SK-N-SH treated with all-trans-retinoic acid at 6 μM for 48 hours (cell line): ENCODE measurements at regions not wholly inside any gene's neighbourhood (a gene's known extent, or its start where the extent isn't known, plus 50 kb on each side); places are given as distances from the start of the nearest gene placed in this dataset.

Experiments used
- ATAC-seq: fragments of 200-7000 bp; cut with Tn5 transposase; 3 replicates; pipeline ENCODE4 v1.9.1; 2020; ENCODE audit warnings: mild to moderate bottlenecking, moderate library complexity
- ARNTL ChIP-seq: fragments of 450-650 bp; formaldehyde crosslinking; IDR thresholded peaks from 2 replicates; pipeline ENCODE4 v1.5.0; 2020; ENCODE audit warnings: low read depth, mild to moderate bottlenecking, moderate library complexity, borderline replicate concordance
- BACH2 ChIP-seq: fragments of 250-450 bp; sonication (Bioruptor Pico); IDR thresholded peaks from 2 replicates; pipeline ENCODE4 v1.9.0; 2021; ENCODE audit warnings: mild to moderate bottlenecking, borderline replicate concordance
- CSDC2 ChIP-seq: fragments of 250-450 bp; sonication (Bioruptor Pico); IDR thresholded peaks from 2 replicates; pipeline ENCODE4 v1.5.0; 2020; ENCODE audit warnings: mild to moderate bottlenecking, moderate library complexity
- ESRRG ChIP-seq: fragments of 250-450 bp; sonication (Bioruptor Pico); IDR thresholded peaks from 2 replicates; pipeline ENCODE4 v1.6.1; 2021; ENCODE audit warnings: mild to moderate bottlenecking
- GLIS3 ChIP-seq: fragments of 250-450 bp; sonication (Bioruptor Pico); IDR thresholded peaks from 2 replicates; pipeline ENCODE4 v1.5.0; 2020; ENCODE audit warnings: mild to moderate bottlenecking, moderate library complexity
- ISL1 ChIP-seq: fragments of 250-450 bp; sonication (Bioruptor Pico); IDR thresholded peaks from 2 replicates; pipeline ENCODE4 v2.1.2; 2022; ENCODE audit warnings: mild to moderate bottlenecking, moderate library complexity
- PPARA ChIP-seq: fragments of 250-450 bp; sonication (Bioruptor Pico); IDR thresholded peaks from 2 replicates; pipeline ENCODE4 v1.5.0; 2020; ENCODE audit warnings: mild to moderate bottlenecking, borderline replicate concordance
- RARB ChIP-seq: fragments of 250-450 bp; sonication (Bioruptor Pico); IDR thresholded peaks from 2 replicates; pipeline ENCODE4 v1.8.0; 2021; ENCODE audit warnings: mild to moderate bottlenecking, moderate library complexity
- SNAI2 ChIP-seq: fragments of 250-450 bp; sonication (Bioruptor Pico); IDR thresholded peaks from 2 replicates; pipeline ENCODE4 v1.5.0; 2020; ENCODE audit warnings: mild to moderate bottlenecking, moderate library complexity
- TCF4 ChIP-seq: fragments of 250-450 bp; sonication (Bioruptor Pico); IDR thresholded peaks from 2 replicates; pipeline ENCODE4 v1.8.0; 2021; ENCODE audit warnings: mild to moderate bottlenecking, moderate library complexity, borderline replicate concordance
- TOX ChIP-seq: fragments of 250-450 bp; sonication (Bioruptor Pico); IDR thresholded peaks from 2 replicates; pipeline ENCODE4 v1.8.0; 2021; ENCODE audit warnings: mild to moderate bottlenecking, moderate library complexity, borderline replicate concordance
- ZC3H10 ChIP-seq: fragments of 250-450 bp; sonication (Bioruptor Pico); IDR thresholded peaks from 2 replicates; pipeline ENCODE4 v1.5.1; 2021; ENCODE audit warnings: mild to moderate bottlenecking, moderate library complexity
- ZFP3 ChIP-seq: fragments of 250-450 bp; sonication (Bioruptor Pico); IDR thresholded peaks from 2 replicates; pipeline ENCODE4 v1.5.0; 2020; ENCODE audit warnings: mild to moderate bottlenecking, moderate library complexity
- ZFP30 ChIP-seq: fragments of 450-650 bp; formaldehyde crosslinking; IDR thresholded peaks from 2 replicates; pipeline ENCODE4 v1.5.0; 2022; ENCODE audit warnings: mild to moderate bottlenecking, moderate library complexity
- ZNF565 ChIP-seq: fragments of 450-650 bp; formaldehyde crosslinking; conservative IDR thresholded peaks from 2 replicates; pipeline ENCODE4 v1.5.0; 2020; ENCODE audit warnings: low read depth, mild to moderate bottlenecking, moderate library complexity
- ZNF8 ChIP-seq: fragments of 450-650 bp; formaldehyde crosslinking; IDR thresholded peaks from 2 replicates; pipeline ENCODE4 v1.5.0; 2020; ENCODE audit warnings: mild to moderate bottlenecking, moderate library complexity
- TF ChIP-seq, protein P1 (sequence below): fragments of 250-450 bp; sonication (Bioruptor Pico); IDR thresholded peaks from 2 replicates; pipeline ENCODE4 v1.8.0; 2020; ENCODE audit warnings: mild to moderate bottlenecking, moderate library complexity, borderline replicate concordance
- TF ChIP-seq, protein P2 (sequence below): fragments of 250-450 bp; sonication (Bioruptor Pico); IDR thresholded peaks from 2 replicates; pipeline ENCODE4 v1.5.1; 2020; ENCODE audit warnings: low read depth, mild to moderate bottlenecking, moderate library complexity
- TF ChIP-seq, protein P3 (sequence below): fragments of 250-450 bp; sonication (Bioruptor Pico); IDR thresholded peaks from 2 replicates; pipeline ENCODE4 v1.5.0; 2020; ENCODE audit warnings: mild to moderate bottlenecking, moderate library complexity
- TF ChIP-seq, protein P4 (sequence below): fragments of 250-450 bp; sonication (Bioruptor Pico); IDR thresholded peaks from 2 replicates; pipeline ENCODE4 v1.8.0; 2021; ENCODE audit warnings: low read depth, mild to moderate bottlenecking, moderate library complexity, borderline replicate concordance
- TF ChIP-seq, protein P5 (sequence below): fragments of 250-450 bp; sonication (Bioruptor Pico); IDR thresholded peaks from 2 replicates; pipeline ENCODE4 v1.5.1; 2021; ENCODE audit warnings: mild to moderate bottlenecking, moderate library complexity

DNA sequence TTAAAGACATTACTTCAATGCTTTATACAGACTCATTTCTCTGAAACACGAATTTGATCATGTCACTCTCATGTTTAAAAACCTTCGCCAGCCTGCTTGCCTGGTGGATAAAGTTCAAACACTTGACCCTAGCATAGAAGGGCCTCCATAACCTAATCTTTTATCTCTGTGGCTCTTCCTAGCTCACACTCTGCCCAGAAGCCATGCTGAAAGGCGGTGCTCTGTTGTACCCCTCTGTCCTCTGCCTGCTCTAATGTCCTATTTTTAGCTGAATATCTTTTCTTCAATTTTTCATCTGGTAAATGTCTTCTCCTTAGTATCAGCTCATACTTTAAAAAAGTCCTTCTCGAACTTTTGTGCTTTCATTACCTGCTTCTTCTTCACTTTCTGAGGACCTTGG lies 302.6 kb upstream of the BOD1L1 start:
- TF ChIP-seq, protein P1, sequence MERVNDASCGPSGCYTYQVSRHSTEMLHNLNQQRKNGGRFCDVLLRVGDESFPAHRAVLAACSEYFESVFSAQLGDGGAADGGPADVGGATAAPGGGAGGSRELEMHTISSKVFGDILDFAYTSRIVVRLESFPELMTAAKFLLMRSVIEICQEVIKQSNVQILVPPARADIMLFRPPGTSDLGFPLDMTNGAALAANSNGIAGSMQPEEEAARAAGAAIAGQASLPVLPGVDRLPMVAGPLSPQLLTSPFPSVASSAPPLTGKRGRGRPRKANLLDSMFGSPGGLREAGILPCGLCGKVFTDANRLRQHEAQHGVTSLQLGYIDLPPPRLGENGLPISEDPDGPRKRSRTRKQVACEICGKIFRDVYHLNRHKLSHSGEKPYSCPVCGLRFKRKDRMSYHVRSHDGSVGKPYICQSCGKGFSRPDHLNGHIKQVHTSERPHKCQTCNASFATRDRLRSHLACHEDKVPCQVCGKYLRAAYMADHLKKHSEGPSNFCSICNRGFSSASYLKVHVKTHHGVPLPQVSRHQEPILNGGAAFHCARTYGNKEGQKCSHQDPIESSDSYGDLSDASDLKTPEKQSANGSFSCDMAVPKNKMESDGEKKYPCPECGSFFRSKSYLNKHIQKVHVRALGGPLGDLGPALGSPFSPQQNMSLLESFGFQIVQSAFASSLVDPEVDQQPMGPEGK (CRISPR knock-in tag): no peak
- TF ChIP-seq ARNTL: no peak
- TF ChIP-seq PPARA (CRISPR knock-in tag): no peak
- TF ChIP-seq ZNF565 (CRISPR knock-in tag): no peak
- no peak for TF ChIP-seq CSDC2 (CRISPR knock-in tag)
- no peak for TF ChIP-seq GLIS3 (CRISPR knock-in tag)
- TF ChIP-seq TOX (CRISPR knock-in tag): no peak
- TF ChIP-seq, protein P2, sequence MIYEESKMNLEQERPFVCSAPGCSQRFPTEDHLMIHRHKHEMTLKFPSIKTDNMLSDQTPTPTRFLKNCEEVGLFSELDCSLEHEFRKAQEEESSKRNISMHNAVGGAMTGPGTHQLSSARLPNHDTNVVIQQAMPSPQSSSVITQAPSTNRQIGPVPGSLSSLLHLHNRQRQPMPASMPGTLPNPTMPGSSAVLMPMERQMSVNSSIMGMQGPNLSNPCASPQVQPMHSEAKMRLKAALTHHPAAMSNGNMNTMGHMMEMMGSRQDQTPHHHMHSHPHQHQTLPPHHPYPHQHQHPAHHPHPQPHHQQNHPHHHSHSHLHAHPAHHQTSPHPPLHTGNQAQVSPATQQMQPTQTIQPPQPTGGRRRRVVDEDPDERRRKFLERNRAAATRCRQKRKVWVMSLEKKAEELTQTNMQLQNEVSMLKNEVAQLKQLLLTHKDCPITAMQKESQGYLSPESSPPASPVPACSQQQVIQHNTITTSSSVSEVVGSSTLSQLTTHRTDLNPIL (CRISPR knock-in tag): no peak
- TF ChIP-seq ZFP30 (CRISPR knock-in tag): no peak
- TF ChIP-seq ZNF8 (CRISPR knock-in tag): no peak
- TF ChIP-seq TCF4 (CRISPR knock-in tag): no peak
- no peak for TF ChIP-seq ESRRG (CRISPR knock-in tag)
- TF ChIP-seq, protein P3, sequence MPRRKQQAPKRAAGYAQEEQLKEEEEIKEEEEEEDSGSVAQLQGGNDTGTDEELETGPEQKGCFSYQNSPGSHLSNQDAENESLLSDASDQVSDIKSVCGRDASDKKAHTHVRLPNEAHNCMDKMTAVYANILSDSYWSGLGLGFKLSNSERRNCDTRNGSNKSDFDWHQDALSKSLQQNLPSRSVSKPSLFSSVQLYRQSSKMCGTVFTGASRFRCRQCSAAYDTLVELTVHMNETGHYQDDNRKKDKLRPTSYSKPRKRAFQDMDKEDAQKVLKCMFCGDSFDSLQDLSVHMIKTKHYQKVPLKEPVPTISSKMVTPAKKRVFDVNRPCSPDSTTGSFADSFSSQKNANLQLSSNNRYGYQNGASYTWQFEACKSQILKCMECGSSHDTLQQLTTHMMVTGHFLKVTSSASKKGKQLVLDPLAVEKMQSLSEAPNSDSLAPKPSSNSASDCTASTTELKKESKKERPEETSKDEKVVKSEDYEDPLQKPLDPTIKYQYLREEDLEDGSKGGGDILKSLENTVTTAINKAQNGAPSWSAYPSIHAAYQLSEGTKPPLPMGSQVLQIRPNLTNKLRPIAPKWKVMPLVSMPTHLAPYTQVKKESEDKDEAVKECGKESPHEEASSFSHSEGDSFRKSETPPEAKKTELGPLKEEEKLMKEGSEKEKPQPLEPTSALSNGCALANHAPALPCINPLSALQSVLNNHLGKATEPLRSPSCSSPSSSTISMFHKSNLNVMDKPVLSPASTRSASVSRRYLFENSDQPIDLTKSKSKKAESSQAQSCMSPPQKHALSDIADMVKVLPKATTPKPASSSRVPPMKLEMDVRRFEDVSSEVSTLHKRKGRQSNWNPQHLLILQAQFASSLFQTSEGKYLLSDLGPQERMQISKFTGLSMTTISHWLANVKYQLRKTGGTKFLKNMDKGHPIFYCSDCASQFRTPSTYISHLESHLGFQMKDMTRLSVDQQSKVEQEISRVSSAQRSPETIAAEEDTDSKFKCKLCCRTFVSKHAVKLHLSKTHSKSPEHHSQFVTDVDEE (CRISPR knock-in tag): no peak
- TF ChIP-seq RARB (CRISPR knock-in tag): no peak
- TF ChIP-seq ZFP3 (CRISPR knock-in tag): no peak
- TF ChIP-seq SNAI2 (CRISPR knock-in tag): no peak
- TF ChIP-seq BACH2 (CRISPR knock-in tag): no peak
- TF ChIP-seq, protein P4, sequence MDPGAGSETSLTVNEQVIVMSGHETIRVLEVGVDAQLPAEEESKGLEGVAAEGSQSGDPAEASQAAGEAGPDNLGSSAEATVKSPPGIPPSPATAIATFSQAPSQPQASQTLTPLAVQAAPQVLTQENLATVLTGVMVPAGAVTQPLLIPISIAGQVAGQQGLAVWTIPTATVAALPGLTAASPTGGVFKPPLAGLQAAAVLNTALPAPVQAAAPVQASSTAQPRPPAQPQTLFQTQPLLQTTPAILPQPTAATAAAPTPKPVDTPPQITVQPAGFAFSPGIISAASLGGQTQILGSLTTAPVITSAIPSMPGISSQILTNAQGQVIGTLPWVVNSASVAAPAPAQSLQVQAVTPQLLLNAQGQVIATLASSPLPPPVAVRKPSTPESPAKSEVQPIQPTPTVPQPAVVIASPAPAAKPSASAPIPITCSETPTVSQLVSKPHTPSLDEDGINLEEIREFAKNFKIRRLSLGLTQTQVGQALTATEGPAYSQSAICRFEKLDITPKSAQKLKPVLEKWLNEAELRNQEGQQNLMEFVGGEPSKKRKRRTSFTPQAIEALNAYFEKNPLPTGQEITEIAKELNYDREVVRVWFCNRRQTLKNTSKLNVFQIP (CRISPR knock-in tag): no peak
- no peak for ATAC-seq

DNA sequence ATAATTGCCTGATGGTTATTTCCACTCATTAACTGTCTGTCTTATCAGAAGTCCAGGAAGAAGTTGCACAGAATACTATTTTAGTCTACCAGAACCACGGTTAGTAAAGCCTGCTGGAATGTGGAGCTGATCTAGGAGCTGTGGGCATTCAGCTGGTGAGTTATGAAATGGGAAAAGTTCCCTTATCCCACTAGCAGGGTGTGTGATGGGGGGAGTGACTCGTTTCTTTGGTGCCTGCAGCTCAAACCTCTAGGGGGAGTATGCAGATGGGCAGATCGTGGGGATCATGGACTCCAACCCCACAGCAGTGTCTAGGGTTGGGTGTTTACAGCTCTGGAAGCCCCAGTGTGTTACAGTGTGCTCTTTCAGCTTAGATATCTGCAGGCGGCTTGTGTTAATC lies 305.7 kb upstream of the BOD1L1 start:
- ATAC-seq: no peak
- TF ChIP-seq ZFP3 (CRISPR knock-in tag): no peak
- no peak for TF ChIP-seq ZC3H10 (CRISPR knock-in tag)
- no peak for TF ChIP-seq SNAI2 (CRISPR knock-in tag)
- TF ChIP-seq ARNTL: no peak
- TF ChIP-seq TOX (CRISPR knock-in tag): no peak
- no peak for TF ChIP-seq ZNF565 (CRISPR knock-in tag)
- TF ChIP-seq, protein P4 (CRISPR knock-in tag): no peak

DNA sequence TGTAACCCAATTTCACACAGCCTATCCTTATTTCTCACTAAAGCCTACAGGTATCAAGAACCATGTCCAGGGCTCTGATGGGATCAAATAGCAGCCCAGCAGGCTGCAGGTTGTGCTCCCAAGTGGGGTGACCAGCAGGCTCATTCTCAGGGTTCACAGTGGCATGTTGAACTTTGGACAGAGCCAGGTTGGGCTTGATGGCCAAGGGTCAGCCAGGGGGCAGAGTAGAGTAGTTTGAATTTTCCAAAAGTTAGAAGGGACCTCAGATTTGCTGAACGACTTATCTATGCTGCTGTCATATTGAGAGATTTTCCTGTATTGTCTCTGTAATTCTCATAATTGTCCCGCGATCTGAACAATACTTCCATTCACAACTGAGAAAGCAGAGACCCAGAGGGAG lies 310.8 kb upstream of the BOD1L1 start:
- ATAC-seq: no peak
- TF ChIP-seq ZNF8 (CRISPR knock-in tag): no peak
- TF ChIP-seq, protein P3 (CRISPR knock-in tag): no peak
- TF ChIP-seq SNAI2 (CRISPR knock-in tag): no peak
- TF ChIP-seq ISL1 (CRISPR knock-in tag): no peak
- TF ChIP-seq, protein P2 (CRISPR knock-in tag): no peak
- no peak for TF ChIP-seq PPARA (CRISPR knock-in tag)
- no peak for TF ChIP-seq RARB (CRISPR knock-in tag)
- TF ChIP-seq BACH2 (CRISPR knock-in tag): no peak
- TF ChIP-seq, protein P5, sequence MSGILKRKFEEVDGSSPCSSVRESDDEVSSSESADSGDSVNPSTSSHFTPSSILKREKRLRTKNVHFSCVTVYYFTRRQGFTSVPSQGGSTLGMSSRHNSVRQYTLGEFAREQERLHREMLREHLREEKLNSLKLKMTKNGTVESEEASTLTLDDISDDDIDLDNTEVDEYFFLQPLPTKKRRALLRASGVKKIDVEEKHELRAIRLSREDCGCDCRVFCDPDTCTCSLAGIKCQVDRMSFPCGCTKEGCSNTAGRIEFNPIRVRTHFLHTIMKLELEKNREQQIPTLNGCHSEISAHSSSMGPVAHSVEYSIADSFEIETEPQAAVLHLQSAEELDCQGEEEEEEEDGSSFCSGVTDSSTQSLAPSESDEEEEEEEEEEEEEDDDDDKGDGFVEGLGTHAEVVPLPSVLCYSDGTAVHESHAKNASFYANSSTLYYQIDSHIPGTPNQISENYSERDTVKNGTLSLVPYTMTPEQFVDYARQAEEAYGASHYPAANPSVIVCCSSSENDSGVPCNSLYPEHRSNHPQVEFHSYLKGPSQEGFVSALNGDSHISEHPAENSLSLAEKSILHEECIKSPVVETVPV (CRISPR knock-in tag): no peak
- no peak for TF ChIP-seq GLIS3 (CRISPR knock-in tag)
